Thyroid gland (tissue), 4 donors: ENCODE measurements at regions not wholly inside any gene's neighbourhood (a gene's known extent, or its start where the extent isn't known, plus 50 kb on each side); places are given as distances from the start of the nearest gene placed in this dataset.

ENCODE experiments used
- CTCF ChIP-seq, 6 experiments: fragments of 200-600 bp in 3 of 6; fragments of 450-650 bp in 3 of 6; sonication (generic) in 3 of 6; IDR thresholded peaks; one replicate each; pipeline ENCODE4 v1.5.1; 2016 to 2019; ENCODE audit warnings: antibody characterized with exemption in 6 of 6, mild to moderate bottlenecking in 2 of 6, inconsistent platforms in 1 of 6, moderate library complexity in 1 of 6
- POLR2A ChIP-seq, 2 donors: fragments of 450-650 bp; IDR thresholded peaks; one replicate each; pipeline ENCODE4 v1.6.1; 2017; ENCODE audit warnings: antibody characterized with exemption in 2 of 2, mild to moderate bottlenecking in 2 of 2, moderate library complexity in 1 of 2

DNA sequence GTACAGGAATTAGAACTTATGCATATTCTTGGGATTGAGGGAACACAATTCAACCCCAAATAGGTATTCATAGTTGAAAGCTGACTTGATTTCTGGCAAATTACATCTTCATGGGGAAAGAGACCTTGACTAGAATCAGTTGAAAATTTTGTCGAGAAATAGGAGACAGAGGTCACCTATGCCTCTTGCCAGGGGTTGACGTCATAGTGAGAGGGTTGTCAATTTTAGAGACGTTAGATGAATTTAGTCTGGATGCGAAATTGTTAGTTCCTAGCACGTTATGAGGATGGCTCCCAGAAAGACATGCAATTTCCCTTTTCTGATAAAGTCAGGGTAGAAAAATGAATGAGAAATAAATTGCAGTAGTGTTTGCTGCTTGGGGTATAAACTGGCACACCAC lies 59.3 kb downstream of the SEC61G start:
- TF ChIP-seq CTCF (IDR thresholded peaks at IDR 0.05) (no peak), POLR2A (IDR thresholded peaks at IDR 0.05) (no peak)
